GM19351 (cell line): ENCODE measurements at regions not wholly inside any gene's neighbourhood (a gene's known extent, or its start where the extent isn't known, plus 50 kb on each side); places are given as distances from the start of the nearest gene placed in this dataset.

Experiments used
- ATAC-seq: cut with Tn5 transposase; IDR thresholded peaks from one replicate; pipeline ENCODE4 v1.9.1; 2021; ENCODE audit warnings: mild to moderate bottlenecking, moderate library complexity; ENCODE audit not compliant: unreplicated experiment

DNA sequence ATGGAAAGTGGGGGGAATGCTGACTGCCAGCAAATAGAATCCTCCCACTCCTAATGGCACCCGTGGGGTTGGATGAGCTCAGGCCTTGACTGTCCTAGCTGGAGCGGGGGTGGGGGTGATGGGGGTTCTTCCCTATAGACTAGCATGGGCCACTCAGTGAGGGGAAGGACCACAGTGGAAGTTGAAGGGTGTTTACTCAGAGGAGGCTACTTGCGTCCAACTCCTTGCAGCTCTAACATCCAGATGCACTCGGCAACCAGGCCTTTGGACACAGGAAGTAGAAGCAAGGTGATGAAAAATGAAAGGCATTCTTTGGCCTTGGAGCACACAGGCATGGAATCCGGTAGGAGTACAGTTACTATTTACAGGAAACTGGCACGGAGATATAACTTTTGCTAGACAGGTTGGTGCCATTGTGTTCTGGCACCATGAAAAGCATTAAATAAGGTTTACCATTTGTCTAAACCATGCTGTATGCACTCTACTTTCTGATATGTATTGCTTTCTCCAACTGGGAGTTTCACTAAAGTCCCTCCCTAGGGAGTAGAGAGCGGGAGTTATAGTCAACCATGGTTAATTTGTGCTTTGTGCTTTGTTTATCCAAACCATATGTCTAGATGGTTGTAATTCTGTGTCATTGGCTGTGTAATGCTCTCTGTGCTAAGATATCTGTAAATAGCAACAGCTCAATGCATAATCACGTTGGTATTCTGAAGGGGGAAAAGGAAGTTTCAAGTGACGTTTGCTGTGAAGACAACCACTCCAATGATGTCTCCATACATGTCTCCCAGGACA lies 125.3 kb downstream of the TSHZ3 start:
- ATAC-seq = no peak

DNA sequence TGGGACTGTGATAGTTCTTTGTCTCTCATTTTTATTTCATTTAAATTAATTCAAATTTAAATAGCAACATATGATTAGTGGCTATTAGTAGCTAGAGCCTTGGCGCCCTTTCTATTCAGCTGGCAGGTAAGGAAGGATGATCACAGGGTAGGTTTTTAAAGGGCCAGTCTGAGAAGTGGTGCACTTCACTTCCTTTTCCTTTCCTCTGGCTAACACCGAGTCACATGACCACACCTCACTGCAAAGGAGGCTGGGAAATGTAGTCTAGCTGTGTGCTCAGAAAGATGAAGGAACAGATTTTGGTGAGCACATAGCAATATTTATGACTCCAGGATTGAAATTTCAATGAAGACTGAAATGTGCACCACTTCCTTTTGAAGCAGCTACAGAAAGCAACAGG lies 128.7 kb downstream of the TSHZ3 start:
- ATAC-seq = no peak

DNA sequence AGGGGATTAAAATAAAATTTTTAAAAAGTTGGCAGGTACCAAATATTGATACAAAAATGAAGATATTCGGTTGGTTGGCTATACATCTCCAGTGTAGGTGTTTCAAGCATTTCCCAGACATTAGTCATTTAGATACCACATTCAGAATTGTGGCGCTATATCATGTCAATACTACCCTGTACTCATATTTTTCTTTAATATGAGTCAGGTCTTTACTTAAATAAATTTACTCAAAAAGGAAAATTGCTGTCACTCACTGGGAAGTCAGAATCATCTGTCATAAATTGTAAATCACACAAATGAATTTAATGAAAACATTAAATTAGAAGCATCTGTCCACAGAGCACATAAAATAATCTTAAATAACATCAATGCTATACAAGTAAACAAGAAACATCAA lies 134.2 kb downstream of the TSHZ3 start:
- ATAC-seq = no peak

DNA sequence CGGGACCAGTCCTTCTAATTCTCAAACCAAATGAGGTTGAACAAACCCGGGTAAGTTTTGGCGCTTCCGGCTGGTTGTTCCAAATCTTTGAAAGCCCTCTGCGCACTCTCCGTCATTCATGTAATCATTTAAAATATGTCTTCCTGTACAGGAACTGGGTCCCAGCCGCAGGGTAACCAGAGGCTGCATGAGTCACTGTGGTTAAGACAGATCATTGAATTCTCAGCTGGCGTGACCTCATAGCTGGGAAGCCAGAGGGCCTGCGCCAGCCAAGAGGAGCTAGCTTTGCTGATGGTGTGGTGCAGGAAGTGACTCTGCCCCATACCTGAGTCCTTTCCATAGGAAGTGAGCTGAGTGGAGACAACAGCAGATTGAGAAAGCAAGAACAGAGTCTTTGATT lies 135.2 kb downstream of the TSHZ3 start:
- ATAC-seq = no peak

DNA sequence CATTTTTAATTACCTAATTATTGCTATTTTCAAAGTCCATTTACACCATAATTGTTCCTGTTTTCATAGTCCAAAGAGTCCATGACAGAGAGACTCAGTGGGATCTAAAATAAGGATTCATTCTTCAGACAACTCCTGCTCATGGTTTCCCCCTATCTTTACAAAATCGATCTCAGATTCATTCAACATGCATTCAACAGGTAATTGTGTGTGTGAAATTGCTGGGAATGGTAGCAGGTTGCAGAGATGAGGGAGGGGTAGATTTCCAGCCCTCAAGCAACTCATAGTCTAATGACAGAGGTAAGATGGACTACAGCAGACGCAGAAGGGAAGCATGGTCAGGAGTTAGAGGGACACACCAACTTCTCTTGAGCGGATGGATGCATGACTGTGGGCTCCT lies 138.1 kb downstream of the TSHZ3 start:
- ATAC-seq = no peak

DNA sequence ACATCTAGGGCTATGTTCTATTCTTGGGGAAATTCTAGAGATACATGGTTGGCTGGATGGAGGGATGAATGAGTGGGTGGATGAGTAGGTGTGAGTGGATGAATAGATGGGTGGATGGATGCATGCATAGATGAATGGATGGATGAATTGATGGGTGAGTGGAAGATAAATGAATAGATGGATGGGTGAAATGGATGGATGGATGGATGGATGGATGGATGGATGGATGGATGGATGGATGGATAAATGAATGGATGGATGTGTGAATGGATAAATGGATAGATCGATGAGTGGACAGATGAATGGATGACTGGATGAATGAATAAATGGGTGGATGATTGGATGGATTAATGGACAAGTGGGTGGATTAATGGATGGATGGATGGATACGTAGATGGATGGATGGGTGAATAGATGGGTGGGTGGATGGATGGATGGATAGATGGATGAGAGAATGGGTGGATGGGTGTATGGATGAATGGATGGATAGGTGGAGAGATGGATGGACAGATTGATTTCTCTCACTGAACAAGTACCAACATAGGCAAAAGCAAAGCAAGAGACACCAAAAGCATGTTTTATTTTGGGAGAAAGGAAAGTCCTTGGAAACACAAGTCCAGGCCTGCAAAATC lies 143.2 kb downstream of the TSHZ3 start:
- no peak for ATAC-seq

DNA sequence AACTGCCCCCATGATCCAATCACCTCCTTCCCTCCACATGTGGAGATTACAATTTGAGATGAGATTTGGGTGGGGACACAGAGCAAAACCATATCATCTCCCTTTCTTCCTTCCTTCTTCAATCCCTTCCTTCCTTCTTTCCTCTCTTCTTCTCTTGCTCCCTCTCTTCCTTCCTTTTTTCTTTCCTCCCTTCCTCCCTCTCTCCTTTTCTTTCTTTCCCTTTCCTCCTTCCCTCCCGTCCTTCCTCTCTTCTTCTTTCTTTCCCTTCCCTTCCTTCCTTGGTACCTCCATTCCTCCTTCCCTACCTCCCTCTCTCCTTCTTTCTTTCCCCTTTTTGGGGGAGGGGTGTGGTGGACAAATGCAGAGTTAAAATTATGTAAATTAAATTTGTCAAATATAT lies 145.1 kb downstream of the TSHZ3 start:
- ATAC-seq = no peak

DNA sequence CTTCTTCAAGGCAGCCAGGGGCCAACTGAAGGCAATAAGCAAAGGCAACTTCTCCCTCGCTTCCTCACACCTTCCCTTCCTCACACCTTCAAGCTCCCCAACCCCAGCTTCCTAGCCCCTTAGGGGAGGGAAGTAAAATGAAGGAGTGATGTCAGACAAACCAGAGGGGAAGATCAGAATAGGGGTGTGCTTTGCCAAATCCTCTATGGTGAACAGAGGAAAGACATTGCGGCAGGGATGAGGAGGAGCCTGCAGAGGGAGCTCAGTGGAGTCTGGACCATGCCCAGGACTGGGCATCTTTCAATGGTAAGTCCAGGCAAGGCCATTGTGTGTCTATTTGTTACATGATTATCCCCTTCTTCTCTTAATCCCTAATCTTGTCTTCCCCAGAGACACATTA lies 164.0 kb downstream of the TSHZ3 start:
- ATAC-seq = no peak

DNA sequence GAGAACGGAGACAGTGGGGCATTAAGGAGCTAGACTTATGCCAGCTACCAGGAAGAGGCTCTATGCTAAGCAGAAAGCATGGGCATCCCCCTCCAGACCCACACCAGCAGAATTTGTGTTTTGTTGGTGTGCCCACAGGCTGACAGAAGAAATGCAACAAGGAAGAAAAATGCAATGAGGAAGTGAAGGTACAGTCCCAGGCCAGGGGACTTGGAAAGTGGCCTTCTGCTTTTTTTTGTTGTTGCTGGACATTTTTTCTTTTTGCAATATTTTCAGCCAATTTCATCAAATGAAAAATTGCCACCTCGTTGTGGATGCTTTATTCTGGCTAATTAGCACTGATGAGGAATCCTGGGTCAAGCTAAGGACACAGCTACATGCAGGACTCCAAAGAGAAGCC lies 167.7 kb downstream of the TSHZ3 start:
- no peak for ATAC-seq

DNA sequence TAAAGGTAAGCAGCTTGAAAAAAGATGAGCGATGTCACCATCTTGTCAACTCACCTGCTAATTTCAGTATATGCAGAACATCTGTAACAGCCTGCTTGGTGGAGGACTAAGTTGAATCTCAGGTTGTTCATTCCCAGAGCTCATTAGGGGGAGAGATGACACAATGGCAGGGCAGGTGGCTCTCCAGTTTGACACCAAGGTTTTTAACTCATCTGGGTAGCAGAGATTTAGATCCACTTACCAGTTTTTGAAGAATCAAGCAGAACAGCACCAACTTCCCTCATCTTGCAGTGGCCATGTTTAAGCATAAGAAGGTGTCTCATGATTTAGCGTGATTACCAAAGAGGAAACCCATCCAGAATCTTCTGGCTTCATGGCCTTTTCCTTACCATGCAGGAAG lies 168.3 kb downstream of the TSHZ3 start:
- no peak for ATAC-seq

DNA sequence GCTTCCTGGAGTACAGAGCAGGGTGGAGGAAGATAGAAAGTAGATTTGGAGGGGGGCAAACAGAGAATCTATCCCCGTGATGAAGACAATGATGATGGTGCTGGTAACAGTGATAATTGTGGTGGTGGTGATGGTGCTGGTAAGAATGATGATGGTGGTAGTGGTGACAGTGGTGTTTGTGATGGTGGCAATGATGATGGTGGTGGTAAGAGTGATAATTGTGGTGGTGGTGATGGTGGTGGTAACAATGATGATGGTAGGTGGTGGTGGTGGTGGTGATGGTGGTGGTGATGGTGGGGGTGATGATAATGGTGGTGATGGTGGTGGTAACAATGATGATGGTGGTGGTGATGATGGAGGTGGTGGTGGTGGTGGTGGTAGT lies 169.8 kb downstream of the TSHZ3 start:
- ATAC-seq = no peak

DNA sequence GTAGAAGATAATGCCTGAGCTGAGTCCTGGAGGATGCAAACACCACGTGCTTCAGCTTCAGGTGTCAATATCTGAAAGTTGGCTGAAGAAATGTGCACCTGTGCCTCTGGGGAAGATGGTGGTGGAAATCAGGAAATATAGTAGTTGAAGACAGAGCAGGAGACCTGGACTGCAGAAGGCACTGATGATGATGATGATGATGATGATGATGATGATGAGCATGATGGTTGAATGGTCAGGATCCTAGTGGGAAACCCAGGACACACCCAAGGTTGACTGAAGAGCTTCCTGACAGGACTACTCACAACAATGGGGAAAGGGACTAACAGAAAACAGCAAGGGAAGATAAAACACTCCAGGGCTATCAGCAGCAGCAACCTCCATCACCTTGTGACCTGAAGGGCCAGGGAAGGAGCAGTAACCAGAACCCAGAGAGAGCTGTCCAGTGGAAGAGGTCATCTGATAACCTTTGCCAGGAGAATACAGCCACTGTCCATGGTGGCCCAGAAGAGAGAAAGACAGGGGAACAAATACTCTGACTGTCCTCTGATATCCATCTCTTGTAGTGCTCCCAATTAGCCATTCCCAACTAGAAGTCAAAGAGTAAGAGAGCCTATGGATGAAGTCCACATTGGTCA lies 170.3 kb downstream of the TSHZ3 start:
- ATAC-seq = no peak

DNA sequence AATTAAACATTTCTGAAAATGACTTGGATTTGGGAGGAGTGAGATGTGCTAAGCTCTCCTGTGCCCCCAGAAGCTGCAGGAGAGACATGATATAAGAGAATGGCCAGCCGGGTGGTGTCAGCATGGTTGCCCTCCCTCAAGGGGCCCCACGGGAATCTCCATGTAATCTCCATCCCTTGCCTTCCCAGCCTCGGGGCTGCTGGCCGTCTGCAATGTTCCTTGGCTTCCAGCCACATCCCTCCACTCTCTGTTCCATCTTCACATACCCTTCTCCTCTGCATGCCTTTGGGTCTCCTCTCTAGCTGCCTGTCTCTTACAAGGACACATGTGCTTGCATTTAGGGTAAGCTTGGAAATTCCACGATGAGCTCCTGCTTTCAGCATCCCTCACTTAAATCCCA lies 172.0 kb downstream of the TSHZ3 start:
- no peak for ATAC-seq

DNA sequence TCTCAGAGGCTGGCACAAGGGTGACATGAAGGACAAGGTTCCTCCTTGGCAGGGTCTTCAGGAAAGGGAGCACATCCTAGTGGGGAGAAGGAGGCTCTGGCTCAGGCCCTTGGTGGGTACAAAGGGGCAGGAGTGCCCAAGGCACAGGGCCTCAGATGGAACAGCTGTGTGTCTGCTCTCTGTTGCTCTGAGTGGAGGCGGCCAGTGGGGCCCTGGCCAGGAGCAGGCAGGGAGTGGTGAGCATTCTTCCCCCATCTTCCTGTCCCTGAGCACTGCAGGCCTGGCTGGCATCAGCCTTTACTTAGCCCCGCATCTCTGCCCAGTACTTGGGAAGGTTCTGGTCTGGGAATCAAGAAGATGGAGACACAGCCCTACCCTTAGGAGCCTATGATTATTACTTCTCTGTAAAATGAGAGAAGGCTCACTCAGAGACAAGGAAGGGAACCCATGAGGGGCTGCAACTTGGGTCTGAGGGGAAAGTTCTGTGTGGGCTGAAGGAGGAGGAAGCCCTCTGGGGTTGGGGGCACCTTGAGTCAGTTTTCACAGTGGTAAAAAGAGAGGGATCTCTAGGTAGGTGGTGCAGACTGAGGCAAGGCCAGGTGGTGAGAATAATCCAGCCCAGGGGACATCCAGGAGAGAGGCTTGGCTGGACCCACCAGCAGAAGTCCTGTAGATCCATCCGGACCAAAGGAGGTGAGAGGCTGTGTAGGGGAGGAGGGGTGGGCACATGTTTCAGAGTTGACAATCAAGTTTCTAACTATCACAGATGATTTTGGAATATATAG lies 173.5 kb downstream of the TSHZ3 start:
- ATAC-seq = no peak

DNA sequence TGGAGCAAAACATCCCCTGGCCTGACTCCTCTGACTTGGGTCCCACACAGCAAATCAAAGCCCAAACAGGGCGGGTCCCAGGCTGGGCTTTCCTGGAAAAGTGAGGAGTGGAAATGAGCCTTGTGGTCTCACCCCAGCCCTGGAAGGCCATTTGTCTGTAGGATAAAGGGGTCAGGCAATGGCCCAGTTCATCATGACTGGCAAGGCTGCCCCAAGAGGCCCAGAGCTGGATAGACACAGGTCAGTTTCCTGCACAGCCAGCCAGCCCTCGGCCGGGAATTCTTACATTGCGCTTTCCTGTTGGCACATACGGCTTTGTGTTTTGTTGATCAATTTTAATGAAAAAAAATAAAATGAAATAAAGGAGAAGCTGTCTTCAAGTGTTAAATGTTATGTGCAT lies 174.3 kb downstream of the TSHZ3 start:
- ATAC-seq = no peak

DNA sequence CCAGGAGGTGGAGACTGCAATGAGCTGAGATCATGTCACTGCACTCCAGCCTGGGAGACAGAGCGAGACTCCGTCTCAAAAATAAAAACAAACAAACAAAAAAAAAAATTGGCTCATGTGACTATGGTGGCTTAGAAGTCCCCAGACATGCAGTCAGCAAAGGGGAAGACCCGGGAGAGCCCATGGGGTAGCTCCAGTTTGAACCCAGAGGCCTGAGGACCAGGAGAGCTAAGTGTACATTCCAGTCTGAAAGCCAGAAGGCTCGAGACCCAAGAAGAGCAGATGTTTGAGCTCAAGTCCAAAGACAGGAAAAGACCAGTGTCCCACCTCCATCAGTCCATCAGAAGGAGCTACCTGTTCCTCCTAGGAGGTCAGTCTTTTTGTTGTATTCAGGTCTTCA lies 175.2 kb downstream of the TSHZ3 start:
- no peak for ATAC-seq

DNA sequence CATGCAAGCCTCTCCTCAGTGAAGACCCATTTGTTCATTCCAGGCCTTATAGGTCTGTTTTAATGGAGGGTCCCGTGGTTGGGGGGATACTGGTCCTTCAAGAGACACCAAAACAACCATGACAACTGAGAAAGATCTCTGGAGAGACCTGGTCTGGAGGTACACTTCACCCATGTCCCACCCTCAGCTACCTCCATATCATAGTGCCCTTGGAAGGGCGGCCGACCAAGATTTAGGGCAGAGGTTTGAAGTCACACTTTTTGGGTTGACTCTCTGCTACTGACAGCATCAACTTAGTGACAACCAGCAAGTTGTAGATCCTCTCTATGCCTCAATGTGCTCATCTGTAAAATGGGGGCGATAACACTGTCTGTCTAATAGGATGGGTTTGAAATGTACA lies 177.3 kb downstream of the TSHZ3 start:
- ATAC-seq = no peak

DNA sequence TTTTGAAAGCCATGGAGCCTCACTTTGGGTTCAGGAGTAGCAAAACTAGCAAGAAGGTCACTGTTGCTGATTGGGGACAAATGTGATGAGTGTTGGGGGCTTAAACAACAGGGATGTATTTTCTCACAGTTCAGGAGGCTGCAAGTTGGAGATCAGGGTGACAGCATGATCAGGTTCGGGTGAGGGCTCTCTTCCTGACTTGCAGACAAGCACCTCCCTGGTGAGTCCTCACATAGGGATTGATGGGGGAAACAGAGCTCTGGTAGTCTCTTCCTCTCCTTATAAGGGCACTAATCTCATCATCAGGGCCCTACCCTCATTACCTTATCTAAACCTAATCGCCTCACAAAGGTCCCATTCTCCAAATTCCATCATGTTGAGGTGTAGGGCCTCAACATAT lies 179.2 kb downstream of the TSHZ3 start:
- ATAC-seq = no peak

DNA sequence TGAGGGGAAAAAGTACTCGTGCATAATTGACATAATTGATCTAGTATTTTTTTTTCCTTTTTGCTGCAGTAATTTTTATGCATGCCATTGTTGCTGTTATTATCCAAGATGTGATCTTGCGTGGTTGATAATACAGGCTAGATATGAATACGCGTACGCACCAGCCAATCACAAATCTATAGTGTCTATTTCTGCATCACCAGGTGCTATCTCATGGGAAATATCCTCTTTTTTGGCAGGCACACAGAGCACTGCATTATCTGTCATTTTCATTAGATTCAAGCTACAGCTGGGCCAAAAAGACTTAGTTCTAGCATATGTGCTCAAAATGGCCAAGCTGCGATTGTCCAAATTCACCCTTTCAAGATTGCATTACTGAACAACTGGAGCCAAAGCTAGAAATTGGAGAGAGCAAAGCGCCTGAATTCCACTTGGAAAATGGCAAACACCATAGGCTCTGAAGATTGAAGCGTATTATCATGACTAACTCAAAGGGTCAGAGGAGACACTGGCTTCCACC lies 181.1 kb downstream of the TSHZ3 start:
- no peak for ATAC-seq

DNA sequence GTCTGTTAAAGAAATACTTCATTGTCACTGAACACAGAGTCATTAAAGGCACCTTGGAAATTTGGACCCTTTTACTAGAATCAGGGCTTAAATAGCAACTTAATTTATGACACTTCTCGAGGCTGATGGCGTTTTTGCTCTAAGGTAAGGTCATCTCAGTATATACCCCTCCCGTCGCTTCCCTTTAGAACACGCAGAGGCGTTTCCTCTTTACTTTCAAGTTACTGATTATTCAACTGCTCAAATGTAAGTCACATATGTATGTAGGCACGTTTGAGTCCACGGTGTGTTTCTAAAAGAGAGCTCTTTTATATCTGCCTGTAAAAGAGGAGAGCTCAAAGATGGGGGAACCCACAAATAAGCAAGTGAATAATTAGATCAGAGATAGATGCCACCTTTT lies 181.5 kb downstream of the TSHZ3 start:
- ATAC-seq = no peak

DNA sequence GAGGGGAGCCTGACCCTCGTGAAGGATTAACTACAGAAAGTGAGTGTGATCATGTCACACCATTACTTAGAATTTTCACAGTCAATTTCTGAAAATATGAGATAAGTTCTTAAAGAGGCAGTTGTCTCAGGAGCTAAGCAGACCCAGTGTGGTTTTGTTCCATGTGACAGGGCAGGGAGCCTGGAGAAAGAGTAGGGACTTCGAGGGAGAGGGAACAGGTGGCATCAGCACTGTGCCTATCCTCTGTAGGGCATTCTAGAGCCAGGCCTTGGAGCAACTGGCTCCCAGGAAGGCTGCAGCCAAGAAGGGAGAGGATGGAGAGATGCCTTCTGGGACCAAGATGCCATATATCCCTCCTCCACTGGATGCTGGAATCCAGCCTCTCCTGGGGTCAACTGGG lies 183.0 kb downstream of the TSHZ3 start:
- ATAC-seq = no peak
